Stimulated activated CD4-positive, alpha-beta T cell treated with anti-CD3 and anti-CD28 coated beads, Interleukin-12 subunit alpha, Interleukin-12 subunit beta, amount 100 ng/mL, for 48 hours (primary cell): ENCODE measurements at regions not wholly inside any gene's neighbourhood (a gene's known extent, or its start where the extent isn't known, plus 50 kb on each side); places are given as distances from the start of the nearest gene placed in this dataset.

Source experiments
- DNase-seq, 3 donors: peaks; one replicate each; pipeline ENCODE4 v3.0.0-alpha.2; 2020; ENCODE audit warnings: low read depth in 2 of 3, low spot score in 1 of 3

DNA sequence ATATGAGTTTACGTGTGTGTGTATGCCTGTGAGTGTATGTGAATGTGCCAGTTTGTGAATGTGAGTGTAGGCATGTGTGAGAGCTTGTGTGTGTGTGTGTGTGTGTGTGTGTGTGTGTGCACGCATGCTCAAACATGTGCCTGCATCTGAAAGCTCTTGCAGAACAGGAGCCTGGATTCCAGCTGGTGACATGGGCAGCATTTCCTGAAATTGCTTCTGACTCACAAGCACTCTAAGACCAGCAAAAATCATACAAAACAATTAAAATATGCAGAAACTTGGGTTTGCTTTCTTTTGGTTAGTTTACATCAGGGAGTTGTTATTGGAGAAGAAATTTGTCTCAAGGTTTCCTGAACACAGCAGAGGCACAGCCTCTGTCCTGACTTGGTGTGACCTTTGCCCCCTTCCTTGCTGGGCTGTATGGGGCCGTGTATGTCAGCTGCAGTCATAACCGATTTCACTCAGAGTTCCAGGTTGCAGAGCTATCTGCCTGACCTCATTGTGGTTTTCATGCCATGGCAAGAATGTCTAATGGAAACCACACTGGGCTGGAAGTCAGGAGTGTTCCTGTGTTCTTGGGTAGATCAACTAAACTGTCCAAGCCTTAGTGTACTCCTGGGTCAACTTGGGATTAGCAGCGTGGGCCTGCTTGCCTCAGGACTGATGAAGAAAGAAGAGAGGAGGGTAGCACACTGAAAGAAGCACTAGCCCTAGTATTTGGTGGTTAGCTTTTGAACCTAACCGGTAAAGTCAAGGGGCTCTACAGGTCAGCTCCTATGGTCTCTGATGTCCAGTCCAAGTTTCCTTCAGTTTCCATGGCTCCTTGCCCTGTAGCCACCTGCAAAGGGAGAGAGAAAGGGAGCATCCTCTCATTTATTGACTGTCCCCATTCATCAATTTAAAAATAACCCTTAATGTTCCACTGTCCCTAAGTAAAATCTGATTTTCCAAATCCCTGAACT lies 143.7 kb downstream of the SNX19 start:
- no peak for DNase-seq

DNA sequence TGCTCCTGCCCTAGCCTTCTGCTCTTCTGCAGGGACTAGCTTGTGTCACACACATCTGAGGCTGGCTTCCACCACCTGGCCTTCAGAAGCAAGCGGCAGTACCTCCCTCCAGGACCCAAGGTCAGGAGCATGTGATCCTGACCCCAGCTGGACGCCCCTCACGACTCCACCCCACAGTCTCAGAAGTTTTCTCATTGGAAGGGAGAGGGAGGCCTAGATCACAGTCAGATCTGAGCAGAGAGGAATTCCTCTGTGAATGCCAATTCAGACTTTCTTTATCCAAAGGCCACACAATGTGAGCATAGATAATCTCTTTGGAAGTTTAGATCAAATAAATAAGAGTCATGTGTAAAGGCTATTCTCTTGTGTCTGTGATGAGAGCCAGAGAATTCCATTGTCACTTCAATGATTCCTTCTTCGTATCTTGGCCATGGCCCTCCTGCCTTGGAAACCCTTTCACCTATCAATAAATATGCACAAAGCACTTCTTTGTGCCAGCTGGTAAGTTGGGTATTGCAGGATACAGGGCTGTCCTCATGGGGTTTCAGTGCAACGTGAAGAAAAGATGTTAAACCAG lies 142.9 kb downstream of the SNX19 start:
- DNase-seq: no peak

DNA sequence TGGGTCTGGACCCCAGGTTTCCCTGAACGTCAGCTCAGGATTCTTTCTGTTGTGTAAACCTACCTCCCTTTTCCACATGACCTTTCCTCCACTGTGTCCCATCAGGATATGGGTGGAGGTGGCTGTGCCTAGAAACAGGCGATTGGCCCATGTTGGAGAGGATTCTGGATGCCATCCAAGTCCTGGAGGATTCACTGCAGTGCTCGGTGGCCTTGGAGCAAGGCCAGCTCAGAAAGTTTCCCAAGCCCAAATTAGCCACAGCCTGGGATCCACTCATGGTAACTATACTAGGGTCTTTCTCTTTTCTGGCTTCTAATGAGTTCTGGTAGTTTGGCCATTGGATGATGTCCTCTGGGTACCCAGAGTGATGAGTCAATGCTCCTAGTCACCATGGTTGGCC lies 141.6 kb downstream of the SNX19 start:
- DNase-seq: no peak

DNA sequence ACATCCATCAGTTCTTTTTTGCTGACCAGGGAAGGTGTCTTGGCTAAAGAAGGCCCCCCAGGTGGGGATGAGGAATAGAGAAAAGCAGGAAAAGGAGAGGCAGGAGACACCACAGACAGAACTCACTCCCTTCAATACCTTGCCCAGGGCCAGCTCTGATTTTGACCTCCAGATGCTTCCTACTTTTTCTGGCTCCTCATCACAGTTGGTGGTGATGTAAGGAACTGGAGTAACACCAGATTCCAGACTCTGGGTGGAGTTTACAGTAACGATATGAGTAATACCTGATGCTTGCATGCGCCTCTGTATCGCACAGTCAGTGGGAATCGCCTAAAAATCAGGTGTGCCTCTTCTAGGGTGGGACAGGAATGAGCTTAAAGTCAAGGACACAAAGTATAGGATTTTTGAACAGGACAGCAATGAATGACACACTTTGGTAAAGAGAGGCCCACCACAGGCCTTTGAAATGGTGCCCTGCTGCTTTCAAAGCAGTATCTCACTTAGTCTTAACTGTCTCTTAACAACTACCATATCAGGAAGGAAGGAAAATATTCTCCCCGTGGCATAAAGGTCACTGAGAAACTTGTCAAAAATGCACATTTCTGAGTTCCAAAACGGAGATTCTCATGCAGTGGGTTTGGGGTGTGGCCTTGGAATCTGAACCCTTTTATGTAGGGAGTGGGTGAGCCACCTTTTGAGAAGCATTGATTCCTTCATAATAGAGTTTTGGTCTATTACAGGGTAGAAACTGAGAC lies 140.8 kb downstream of the SNX19 start:
- no peak for DNase-seq

DNA sequence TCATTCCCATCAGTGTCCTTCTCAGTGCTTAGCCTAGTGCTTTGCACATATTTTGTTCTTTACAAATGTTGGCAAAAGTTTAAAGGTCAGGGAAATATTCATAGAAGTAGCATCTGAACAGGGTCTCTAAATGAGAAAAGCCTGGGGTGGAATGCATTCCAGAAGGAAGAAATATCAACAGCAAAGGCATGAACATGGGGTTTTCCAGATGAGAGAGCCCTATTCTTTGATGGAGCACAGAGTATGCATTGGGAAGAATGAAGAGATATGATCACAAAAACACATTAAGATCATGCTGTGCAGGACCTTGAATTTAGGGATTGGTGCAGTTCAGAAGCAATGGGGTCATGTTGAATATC lies 140.2 kb downstream of the SNX19 start:
- no peak for DNase-seq

DNA sequence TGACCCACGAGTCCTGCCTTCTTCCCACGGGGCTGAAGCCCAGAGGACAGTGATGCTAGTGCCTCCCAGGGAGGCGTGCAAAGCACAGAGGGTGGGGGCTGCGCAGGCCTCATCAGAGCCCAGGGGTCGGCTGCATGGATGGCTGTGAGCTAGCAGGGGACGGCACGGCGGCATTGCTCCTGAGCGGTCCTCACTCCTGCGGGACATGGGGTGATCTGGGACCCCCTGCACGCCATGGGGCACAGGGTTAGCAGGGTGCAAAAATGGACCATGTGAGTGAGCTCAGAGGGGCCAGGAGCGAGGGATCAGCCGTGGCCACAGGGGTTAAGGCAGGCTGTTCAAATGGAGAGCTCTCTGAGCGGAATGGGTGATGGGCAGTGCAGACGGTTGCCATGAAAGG lies 138.3 kb downstream of the SNX19 start:
- no peak for DNase-seq

DNA sequence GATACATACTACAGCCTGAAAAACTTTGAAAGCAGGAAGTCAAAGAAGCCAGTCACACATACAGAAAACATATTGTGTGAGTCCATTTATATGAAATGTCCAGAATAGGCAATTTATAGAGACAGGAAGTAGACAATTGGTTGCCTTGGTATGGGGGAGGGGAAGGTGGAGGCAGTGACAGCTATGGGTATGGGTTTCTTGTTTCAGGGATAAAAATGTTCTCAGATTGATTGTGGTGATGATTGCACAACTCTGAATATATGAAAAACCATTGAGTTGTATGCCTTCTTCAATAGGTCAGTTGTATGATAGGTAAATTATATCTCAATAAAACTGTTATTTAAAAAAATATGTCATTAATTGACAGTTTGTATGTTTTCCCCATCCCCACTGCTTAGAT lies 137.6 kb downstream of the SNX19 start:
- DNase-seq: no peak

DNA sequence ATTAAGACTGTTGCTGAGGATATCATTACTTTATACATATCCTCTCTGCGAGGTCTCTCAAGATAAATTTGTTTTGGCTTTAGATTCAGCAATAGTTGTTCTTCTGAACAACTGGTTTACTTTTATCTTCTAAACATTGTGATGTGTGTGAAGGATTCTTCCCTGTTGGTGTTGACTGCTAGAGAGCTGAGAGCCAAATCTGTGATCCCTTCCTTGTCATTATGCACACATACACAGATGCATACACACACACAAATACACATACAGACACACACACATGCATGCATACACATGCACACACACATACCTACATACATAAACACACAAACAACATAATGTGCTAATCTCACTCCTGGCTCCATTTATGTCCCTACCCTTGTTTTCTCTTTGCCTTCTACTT lies 137.0 kb downstream of the SNX19 start:
- no peak for DNase-seq

DNA sequence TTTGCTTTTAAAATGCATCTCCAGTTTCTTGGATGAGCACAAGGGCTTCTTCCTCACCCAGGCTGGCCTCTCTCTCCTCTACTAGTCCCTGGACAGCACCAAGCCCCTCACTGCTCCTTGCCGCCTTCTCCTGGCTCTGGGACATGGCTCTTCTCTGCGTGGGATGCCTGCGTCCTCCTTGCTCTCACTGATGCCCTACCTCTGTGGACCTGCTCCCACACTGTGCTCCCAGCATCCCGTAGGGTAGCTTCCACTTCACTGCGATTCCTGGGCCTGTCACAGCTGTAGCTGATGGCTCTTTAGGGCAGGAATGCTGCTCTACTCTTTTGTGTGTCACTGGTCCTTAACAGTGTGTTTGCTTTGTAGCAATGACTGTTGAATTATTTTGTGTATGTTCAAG lies 136.3 kb downstream of the SNX19 start:
- DNase-seq: no peak

DNA sequence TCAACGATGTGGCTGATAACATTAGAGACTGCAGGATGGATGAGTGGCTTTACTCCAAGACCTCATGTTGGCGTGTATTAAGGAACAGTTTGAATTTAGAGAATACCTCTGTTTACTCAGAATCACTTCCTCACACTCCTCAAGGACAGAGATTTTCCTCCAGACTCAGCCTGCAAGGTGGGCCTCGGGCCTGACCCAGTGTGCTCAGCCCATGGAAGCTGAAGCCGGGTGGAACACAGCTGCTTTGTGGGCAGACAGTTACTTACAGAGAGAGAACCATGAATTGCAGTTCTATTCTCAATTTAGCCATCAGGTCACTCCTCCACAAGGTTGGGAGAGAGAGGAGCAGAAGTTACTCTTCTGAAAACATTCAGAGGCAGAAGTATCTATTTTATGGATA lies 135.8 kb downstream of the SNX19 start:
- no peak for DNase-seq

DNA sequence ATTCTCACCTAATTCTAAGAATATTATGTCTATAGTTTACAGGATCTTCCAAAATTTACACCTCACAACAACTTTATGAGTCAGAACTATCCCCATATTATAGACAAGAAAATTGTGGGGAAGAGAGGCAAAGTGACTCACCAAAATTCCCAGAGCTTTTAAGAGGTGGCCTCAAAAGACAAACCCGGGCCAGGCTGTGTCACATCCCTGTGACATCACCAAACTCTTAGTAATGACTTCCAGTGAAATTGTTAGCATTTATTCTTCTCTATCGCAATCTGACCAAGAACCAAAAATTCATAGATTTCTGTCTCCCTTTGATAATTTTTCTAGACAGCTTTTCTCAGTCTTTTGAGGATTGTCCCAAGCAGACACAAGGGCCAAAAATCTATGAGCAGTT lies 134.3 kb downstream of the SNX19 start:
- DNase-seq: no peak

DNA sequence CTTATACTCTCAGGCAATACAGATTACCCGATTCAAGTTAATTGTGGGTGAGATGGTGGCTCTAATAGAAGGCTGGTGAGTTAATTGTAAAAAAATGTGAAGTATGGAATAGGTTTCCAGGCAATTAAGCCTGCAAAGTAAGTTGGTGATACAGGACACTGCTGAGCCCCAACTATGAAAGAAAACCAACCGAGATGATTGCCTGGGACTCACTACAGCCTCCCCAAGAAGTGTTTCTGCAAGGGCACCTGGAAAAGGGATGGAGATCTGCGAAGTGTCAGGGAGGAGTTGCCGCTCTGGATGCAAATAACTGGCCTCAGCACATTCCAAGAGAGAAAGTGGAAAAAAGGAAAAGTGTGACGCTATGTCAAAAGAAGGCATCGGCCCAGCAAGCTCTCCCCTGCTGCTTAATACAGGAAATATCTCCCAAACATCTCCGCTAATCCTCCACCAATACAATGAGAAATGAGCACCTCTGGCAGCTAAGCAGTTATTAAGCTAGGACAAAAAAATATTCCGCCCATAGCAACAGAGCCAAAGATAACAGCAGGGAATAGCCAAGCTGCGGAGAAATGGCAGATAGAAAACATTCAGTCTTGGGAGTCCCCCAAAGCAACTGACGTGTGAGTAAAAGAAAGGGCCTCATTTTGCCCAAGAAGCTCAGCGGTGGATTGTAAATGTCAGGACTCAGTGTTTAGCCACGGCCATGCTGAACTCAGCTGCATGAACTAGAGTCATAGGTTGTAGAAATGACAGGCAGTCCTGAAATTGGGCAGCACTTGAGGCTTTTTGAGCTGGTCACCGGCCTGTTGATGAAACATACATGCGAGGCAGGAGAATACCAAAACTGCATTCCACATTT lies 133.7 kb downstream of the SNX19 start:
- no peak for DNase-seq

DNA sequence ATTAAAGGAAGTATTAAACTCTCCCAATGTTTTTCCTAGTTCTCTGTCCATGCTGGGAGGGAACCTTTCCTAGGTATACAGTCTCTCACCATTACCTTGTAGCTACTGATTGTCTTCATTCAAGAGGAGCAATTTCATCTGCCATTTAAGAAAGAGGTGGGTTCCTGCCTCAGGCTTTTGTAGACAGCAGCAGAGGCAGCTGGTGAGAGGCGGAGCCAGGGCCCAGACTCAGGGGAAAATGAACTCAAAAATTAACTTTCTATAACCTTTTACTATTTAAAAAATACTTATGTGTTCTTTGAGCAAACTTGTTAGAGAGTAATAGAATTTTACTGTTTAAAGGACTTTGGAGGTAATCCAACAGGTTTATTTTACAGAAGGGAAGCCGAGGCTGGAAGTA lies 133.0 kb downstream of the SNX19 start:
- no peak for DNase-seq

DNA sequence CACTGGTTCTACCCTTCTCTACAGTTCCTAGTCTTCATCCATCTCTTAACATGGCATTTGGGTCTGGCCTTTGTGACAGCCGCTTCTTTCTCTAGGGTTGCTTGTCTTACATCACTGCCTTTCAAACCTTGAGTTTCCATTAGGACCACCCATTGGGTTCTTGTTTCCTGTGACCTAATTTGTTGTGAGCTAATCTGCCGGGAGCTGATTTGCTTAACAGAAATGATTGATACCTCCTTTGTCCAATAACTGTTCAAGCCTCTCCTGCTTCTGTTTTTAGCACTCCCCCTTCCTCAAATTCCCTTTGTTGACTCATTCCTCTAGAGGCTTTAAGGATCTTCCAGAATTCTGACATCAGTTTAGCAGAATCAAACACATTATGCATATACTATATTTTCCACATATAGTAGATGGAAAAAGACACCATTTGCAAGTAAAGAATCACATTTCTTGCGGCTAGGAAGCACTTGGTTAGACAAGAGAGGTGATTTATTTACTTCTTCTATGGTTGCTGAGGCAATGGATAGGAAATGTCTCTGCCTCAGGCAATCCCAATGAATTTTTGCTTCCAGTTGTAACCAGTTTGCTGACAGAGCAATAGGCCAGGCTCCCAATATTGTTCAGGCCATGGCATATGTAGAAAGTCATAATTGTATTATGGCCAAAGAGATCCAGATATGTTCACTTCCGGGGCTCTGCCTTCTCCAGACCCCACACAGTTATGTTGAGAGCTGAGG lies 130.7 kb downstream of the SNX19 start:
- no peak for DNase-seq

DNA sequence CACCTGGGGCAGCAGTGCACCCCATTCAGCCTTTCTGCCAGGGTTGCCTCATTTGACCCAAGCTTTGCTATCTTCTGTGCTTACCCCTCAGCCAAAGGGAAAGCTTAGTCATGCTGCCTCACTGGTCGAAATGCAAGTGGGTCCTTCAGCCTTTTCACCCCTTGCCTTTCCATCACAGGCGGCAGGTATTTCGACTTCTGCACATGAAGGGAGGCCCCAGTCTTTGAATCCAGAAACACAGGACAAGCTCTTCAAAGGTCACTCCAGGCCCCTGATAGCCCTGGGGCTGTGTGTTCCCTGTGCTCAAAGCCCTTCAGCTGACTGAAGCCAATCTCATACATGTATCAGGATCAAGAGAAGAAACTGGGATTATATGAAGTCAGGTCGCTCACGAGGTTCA lies 129.7 kb downstream of the SNX19 start:
- no peak for DNase-seq

DNA sequence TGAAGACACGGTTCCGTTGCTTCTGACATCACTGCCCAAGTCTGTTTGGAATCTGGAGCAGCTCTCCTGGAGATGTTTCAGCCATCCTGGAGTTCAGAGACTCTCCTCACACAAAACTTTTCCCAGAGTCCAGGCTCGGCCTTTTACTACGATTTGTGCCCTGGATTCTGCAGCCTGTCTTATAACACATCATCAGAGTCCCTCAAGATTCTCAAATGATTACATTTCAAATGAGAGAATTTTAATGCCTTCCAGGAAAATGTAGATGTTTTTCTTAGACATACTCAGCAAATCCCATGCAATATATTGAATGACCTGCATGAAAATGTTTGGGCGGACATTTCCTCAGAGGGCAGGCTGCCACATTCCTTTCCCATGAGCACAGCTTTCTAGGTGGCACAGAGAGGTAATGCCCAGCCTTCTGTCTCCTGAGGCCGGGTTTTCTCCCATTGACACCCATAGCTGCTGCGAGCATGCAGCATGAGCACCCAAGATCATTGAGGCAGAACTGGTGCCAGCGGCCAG lies 129.1 kb downstream of the SNX19 start:
- DNase-seq: no peak

DNA sequence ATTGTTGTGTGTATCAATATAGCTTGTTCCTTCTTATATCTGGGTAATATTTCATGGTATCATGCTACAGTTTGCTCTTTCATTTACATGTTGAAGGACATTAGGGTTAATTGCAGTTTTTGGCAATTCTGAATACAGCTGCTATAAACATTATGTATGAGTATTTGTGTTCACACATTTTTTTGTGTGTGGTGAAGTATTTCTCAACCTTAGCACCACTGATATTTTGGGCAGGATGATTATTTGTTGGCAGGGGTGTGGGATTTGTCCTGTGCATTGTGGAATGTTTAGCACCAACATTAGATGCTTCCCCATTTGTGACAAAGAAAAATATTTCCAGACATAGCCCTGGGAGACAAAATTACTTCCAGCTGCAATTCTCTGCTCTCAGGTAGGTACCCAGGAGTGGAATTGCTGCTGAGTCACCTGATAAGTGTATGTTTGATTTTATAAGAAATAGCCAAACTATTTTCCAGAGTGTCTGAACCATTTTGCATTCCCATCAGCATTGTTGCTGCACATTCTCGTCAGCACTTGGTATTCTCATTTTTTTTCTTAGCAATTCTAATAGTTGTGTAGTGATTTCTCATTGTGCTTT lies 128.2 kb downstream of the SNX19 start:
- no peak for DNase-seq

DNA sequence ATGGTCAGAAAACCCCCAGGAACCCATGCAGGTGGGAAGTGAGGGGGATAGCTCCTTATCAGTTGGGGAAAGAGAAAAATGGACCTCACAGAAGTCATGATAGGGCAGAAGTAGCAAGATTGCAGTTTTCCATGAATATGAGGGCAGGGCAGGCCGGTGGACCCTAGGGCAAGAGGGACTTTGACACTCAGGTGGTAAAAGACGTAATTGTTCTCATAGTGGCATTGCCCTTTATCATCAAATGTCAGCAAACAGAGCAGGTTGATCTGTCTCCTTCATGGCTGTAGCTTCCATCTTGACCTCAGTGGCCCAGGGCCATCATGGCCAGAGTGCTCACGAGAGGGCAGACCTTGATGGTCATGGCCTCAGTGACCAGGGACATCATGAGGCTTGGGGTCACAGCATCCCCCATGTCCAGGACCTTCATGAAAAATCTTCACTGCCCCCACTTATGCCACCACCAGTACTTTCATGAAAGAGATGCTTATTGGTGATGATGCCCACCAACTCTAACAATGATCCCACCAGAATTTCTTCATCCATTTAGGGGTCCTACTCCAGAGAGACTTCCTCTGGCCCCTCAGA lies 127.1 kb downstream of the SNX19 start:
- no peak for DNase-seq

DNA sequence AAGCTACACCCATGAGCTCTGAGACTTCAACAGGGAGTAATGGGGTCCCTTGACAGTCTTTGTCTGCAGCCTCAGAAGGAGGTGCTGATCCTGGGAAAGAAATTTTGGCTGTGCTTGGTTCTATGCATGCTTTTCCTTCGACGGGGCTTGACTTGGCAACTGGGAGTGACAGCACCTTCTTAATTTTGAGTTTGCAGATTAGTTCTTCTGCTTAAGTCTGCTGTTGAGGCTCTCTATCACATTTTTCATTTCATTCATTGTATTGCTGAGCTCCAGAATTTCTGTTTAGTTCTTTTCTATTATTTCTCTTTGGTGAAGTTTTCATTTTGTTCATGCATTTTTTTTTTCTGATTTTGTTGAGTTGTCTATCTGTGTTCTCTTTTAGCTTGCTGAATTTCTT lies 125.6 kb downstream of the SNX19 start:
- DNase-seq: no peak

DNA sequence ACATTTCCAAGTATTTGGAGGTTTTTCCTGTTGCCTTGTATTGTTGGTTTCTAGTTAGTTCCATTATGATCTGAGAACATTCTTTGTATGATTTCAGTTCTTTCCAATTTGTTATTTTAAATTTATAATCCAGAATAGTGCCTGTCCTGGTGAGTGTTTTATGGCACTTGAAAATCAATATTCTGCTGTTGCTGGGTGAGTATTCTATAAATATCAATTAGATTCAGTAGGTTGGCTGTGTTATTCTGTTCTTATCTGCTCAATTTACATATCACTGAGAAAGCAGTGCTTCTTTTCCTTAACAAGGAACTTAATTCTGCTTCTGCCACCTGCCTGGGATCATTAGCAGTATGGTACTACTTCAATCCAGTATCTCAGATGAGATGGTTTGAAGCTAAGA lies 123.5 kb downstream of the SNX19 start:
- no peak for DNase-seq
